ENCODE measurements at regions not wholly inside any gene's neighbourhood (a gene's known extent, or its start where the extent isn't known, plus 50 kb on each side); places are given as distances from the start of the nearest gene placed in this dataset.
"Not testable (repeated sequence)": the region's sequence is repeated elsewhere in the genome, so short reads cannot be mapped to it uniquely, and the experiment has no call there.

GRCh38 chr22:48297296-48297695 lies 1530.4 kb downstream of the BRD1 start:
- peak; percentile 44 for DNase-seq

DNA sequence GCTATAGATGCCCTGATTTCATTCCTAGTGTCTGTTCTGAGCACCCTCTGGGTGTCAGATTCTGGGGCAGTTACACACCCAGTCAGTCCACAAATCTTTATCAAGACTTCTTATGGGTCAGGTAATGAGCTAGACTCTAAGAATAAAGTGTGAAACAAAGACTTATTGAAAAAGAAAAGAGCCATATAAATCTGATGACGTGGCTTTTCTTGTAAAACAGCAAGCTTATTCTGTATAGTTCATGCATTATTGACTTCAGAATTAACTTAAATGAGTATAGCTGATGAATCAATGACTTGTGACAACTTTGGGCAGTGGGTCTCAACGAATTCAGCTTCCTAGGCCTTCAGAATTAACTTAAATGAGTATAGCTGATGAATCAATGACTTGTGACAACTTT lies 1527.5 kb downstream of the TBC1D22A start:
- DNase-seq, result not testable (repeated sequence)

- DNase-seq, result no peak
Observed at GRCh38 chr22:48288376-48288940, 1526.0 kb downstream of the TBC1D22A start.

DNA sequence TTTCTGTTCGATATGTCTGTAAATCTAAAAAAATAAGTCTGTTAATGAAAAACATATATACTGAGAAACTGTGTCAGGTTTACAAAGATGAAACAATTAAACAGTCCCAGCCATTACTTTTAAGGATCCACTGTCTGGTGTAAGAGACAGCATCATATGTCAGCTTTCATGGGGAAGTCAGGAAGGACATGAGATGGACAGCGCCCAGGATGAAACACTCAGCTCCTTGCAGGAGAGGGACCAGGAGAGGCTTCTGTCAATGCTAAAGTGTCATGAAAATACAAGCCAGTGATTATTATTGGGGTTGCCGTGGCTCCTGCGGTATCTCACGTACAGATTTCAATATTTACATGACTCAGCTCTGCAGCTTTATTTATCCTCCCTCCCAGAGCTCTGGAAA lies 1524.6 kb downstream of the TBC1D22A start:
- DNase-seq, result no peak

GRCh38 chr22:48284671-48285070 lies 1522.2 kb downstream of the TBC1D22A start:
- DNase-seq, result no peak

- no peak for DNase-seq
Observed at GRCh38 chr22:48282804-48283203, 1520.4 kb downstream of the TBC1D22A start.

GRCh38 chr22:48279461-48279756 lies 1517.0 kb downstream of the TBC1D22A start:
- no peak for DNase-seq

GRCh38 chr22:48278620-48279460 lies 1516.4 kb downstream of the TBC1D22A start:
- peak; percentile 47 for DNase-seq

DNA sequence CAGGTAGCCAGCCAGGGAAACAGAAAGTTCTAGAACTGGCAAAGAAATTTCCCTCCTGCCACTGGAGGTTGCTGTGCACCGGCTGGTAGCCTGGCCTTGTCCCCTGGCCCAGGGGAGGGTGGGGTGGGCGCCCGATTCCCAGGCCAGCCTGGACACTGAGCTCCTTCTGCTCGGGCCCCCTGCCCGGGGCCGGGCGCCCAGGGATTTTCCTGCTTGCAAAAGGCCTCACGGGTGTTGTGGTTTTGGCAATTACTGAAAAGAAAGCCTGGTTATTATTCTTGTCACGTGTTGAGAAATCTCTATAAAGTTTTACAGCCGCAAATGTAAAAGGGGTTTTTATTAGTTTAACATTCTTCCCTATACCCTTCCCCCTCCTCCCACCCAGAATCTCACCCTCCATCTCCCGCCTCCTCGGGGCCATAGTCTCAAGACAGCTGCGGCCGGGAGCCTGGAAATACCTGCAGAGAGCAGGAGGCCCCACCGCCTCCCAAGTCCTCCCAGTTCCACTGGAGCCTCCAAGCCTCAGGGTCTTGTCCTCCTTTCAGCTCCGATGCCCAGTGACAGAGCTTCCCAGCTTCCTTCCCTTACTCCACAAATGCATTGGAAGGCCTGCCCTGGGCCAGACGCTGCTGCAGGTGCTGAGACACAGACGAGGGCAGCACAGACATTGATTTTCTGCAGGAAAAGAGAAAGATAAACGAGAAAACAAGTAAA lies 1515.6 kb downstream of the TBC1D22A start:
- DNase-seq, result peak; percentile 33

GRCh38 chr22:48276994-48277867 lies 1514.8 kb downstream of the TBC1D22A start:
- peak; percentile 41 for DNase-seq

- peak; percentile 42 for DNase-seq
Observed at GRCh38 chr22:48275412-48275811, 1513.0 kb downstream of the TBC1D22A start.

DNA sequence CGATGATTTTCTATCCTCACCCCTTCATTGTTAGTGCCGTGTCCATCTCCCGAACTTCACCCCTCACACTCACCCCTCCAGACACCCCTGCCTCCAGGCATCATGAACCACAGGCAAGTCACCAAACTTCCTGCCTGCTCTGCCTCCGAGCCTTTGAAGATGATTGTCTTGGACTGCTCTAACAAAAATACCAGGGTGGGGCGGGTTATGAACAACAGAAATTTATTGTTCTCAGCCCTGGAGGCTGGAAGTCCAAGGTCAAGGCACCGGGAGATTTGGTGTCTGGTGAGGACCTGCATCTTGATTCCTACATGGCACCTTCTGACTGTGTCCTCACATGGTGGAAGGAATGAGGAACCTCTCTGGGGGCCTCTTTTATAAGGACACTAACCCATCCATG lies 1508.3 kb downstream of the TBC1D22A start:
- no peak for DNase-seq

GRCh38 chr22:48268771-48269552 lies 1506.5 kb downstream of the TBC1D22A start:
- DNase-seq, result no peak

- DNase-seq, result no peak
Observed at GRCh38 chr22:48268293-48268692, 1505.8 kb downstream of the TBC1D22A start.

DNA sequence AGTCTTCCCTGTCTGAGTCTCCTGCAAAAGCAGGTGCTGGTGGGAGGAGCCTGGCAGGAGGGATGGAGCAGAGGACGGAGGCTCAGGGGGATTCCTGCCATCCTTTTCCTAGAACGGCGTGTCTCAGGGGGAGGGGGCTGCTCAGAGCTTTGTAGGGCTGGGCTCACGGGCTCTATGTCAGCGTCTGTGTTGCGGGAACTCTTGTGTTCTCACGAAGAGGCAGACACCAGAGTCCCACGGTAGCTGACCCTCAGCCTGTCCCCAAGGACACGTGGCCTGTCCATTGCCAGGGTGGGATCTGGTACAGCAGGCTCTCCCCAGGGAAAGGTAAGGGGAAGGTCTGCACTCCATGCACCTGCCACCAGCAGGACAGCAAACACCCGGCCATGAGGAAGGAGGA lies 1505.2 kb downstream of the TBC1D22A start:
- DNase-seq, result no peak

DNA sequence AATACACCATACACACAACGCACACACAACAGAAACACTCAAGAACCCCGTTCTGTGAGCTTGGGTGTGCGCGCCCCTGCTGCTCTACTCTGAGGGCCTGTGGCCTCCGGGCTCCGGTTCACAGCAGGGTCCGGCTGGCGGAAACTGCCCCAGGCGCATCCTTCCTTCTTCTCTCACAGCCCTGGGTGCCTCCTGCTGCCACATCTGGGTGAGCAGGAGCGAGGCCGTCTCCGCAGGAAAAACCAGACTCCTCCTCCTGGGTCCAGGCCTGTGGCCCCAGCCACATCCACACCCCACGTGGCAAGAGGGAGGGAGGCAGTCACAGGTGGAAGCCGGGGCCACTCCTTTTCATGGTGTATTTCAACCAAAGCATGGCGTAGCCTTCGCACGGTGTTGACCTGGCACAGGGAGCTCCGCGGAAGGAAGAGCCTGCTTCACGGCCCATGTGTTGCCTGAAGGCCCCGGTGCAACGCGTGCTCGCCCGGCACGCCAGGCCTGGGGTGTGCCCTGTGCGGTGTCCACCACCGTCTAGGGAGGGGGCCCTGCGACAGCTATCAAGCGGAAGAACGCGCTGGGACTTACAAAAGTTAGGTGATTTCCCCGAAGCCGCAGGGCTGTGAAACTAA lies 1502.7 kb downstream of the TBC1D22A start:
- no peak for DNase-seq

DNA sequence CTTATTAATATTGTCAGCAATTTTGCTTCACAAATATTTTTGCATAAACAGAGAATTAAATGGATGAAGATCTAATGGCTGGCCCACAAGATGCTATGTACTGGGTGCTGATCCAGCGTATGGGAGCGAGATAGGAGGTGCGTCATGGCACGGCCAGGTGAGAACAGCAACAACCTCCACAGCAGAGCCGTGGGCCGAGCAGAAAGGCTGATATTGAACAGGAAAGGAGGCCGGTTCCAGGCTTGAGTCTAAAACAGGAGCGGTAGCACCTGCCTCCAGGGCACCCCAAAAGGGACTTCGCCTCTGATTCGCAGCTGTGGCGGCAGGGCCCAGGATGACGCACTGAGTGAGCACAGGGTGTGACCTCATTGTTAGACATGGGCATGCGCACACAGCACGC lies 1502.1 kb downstream of the TBC1D22A start:
- DNase-seq, result no peak

DNA sequence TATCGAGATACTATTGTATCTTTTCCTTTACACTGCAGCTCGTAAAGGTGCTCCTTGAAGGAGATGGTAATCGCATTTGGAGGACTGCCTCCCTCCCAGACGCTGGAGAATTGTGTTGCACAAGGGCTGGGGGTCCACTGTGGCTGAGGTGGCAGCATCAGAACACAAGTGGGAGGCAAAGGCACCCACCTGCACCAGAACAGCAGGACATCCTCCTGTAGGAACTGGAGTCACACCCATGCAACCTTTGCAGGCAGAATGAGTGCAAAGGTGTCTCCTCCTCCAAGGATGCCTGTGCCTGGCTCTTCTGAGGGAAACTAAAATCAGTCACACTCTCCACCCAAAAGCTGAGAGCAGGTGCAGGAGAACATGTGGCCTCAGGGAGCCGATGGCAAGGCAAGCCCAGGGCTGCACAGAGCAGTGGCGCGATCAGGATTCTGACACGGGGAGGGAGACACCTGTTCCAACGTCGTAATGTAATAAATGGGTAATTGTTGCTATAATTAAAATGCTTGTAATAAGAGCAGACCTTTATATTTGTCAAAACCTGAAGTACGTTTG lies 1501.4 kb downstream of the TBC1D22A start:
- no peak for DNase-seq

- no peak for DNase-seq
Observed at GRCh38 chr22:48263431-48263765, 1500.9 kb downstream of the TBC1D22A start.

- no peak for DNase-seq
Observed at GRCh38 chr22:48262596-48263430, 1500.4 kb downstream of the TBC1D22A start.

DNA sequence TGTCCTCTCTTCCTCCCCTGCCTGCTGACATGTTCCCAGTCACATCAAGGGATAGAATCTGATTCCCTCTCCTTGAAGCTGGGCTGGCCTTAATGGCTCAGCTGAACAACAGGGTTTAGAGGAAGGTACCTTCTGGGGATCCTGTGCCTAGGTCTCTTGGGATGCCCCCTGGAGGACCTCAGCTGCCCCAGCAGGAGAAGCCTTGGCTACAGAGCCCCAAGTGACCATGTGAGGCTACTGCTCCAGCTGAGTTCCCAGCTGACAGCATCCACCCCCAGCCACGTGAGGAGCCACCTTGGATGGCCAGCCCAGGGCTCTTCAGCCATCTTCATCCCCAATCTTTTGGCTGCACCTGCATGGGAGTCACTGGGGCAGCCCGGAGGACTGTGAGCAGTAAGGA lies 1499.3 kb downstream of the TBC1D22A start:
- no peak for DNase-seq
